ENCODE measurements at regions not wholly inside any gene's neighbourhood (a gene's known extent, or its start where the extent isn't known, plus 50 kb on each side); places are given as distances from the start of the nearest gene placed in this dataset.
A peak's percentile ranks its signal among the peaks of the same experiment; 100 is the strongest.

GRCh38 chr6:118708055-118708454, 56.7 kb upstream of the CEP85L start:
- H3K27ac Mint-ChIP-seq (ENCODE audit: unreplicated experiment): peak overlapping the region; percentile 14
- Histone ChIP-seq H3K4me2 (ENCODE audit: low read length) (peak overlapping the region; percentile 86), H3K4me1 (ENCODE audit: insufficient read depth, low read length) (peaks cover 48% of the 10 kb centered on the region), H3K27ac (ENCODE audit: low read depth, low read length) (peak overlapping the region; percentile 89), H3K79me2 (ENCODE audit: insufficient read depth, low read length) (peaks cover 37% of the 10 kb centered on the region), H3K4me3 (ENCODE audit: insufficient read depth, low read depth, low read length) (peak overlapping the region; percentile 74), H3K9me3 (ENCODE audit: insufficient read depth, low read depth, low read length) (no peaks in the 10 kb centered on the region), H2AFZ (ENCODE audit: low read depth, low read length) (no peak overlapping the region), H3K27me3 (ENCODE audit: insufficient read depth, low read length) (no peaks in the 10 kb centered on the region), H4K20me1 (ENCODE audit: insufficient read depth, low read length) (no peaks in the 10 kb centered on the region), H3K9ac (ENCODE audit: low read length) (peak overlapping the region; percentile 81), H3K36me3 (ENCODE audit: insufficient read depth, low read length) (no peaks in the 10 kb centered on the region)
- H3K27me3 Mint-ChIP-seq (ENCODE audit: low read depth, unreplicated experiment): no peaks in the 10 kb centered on the region
- TF ChIP-seq EZH2 (IDR thresholded peaks at IDR 0.05; ENCODE audit: insufficient read depth, low read length): no peak
- TF ChIP-seq CTCF (IDR thresholded peaks at IDR 0.05; ENCODE audit: insufficient read depth, low read depth, low read length): no peak
- H3K4me1 Mint-ChIP-seq (ENCODE audit: low read depth, unreplicated experiment): peaks cover 45% of the 10 kb centered on the region
- no peak overlapping the region for H3K4me3 Mint-ChIP-seq (ENCODE audit: unreplicated experiment)
- H3K9me3 Mint-ChIP-seq (ENCODE audit: unreplicated experiment): no peaks in the 10 kb centered on the region
- no peak for FAIRE-seq
- H3K36me3 Mint-ChIP-seq (ENCODE audit: low read depth, unreplicated experiment): no peaks in the 10 kb centered on the region
- DNase-seq (ENCODE audit: low read depth): peak; percentile 62

- Mint-ChIP-seq H3K27ac (ENCODE audit: unreplicated experiment) (peak overlapping the region; percentile 94), H3K4me3 (ENCODE audit: unreplicated experiment) (peak overlapping the region; percentile 18), H3K36me3 (ENCODE audit: low read depth, unreplicated experiment) (no peaks in the 10 kb centered on the region), H3K27me3 (ENCODE audit: low read depth, unreplicated experiment) (no peaks in the 10 kb centered on the region), H3K9me3 (ENCODE audit: unreplicated experiment) (no peaks in the 10 kb centered on the region), H3K4me1 (ENCODE audit: low read depth, unreplicated experiment) (peaks cover 40% of the 10 kb centered on the region)
- FAIRE-seq: no peak
- no peak overlapping the region for H2AFZ ChIP-seq (ENCODE audit: low read depth, low read length)
- peak overlapping the region; percentile 9 for H3K4me3 ChIP-seq (ENCODE audit: insufficient read depth, low read depth, low read length)
- peak overlapping the region; percentile 63 for H3K9ac ChIP-seq (ENCODE audit: low read length)
- TF ChIP-seq EZH2 (IDR thresholded peaks at IDR 0.05; ENCODE audit: insufficient read depth, low read length): no peak
- TF ChIP-seq CTCF (IDR thresholded peaks at IDR 0.05; ENCODE audit: insufficient read depth, low read depth, low read length): no peak
- H3K79me2 ChIP-seq (ENCODE audit: insufficient read depth, low read length): peaks cover 47% of the 10 kb centered on the region
- H3K4me2 ChIP-seq (ENCODE audit: low read length): peak overlapping the region; percentile 85
- no peaks in the 10 kb centered on the region for H3K9me3 ChIP-seq (ENCODE audit: insufficient read depth, low read depth, low read length)
- H3K36me3 ChIP-seq (ENCODE audit: insufficient read depth, low read length): no peaks in the 10 kb centered on the region
- H3K4me1 ChIP-seq (ENCODE audit: insufficient read depth, low read length): peaks cover 42% of the 10 kb centered on the region
- no peaks in the 10 kb centered on the region for H4K20me1 ChIP-seq (ENCODE audit: insufficient read depth, low read length)
- H3K27me3 ChIP-seq (ENCODE audit: insufficient read depth, low read length): no peaks in the 10 kb centered on the region
- peak; percentile 57 for DNase-seq (ENCODE audit: low read depth)
- peak overlapping the region; percentile 62 for H3K27ac ChIP-seq (ENCODE audit: low read depth, low read length)
These were observed 55.3 kb upstream of the CEP85L start for GRCh38 chr6:118706702-118707101.
